PFSK-1 (cell line): ENCODE measurements at regions not wholly inside any gene's neighbourhood (a gene's known extent, or its start where the extent isn't known, plus 50 kb on each side); places are given as distances from the start of the nearest gene placed in this dataset.

Experiments used
- POLR2AphosphoS5 ChIP-seq: IDR thresholded peaks from 2 replicates; pipeline ENCODE4 v1.6.1; 2012; ENCODE audit warnings: low read depth, mild to moderate bottlenecking, control low read depth, low read length, moderate library complexity
- REST ChIP-seq, 2 experiments: IDR thresholded peaks; 2 replicates each; pipeline versions ENCODE4 v1.6.1 to v1.8.0; 2011 to 2012; ENCODE audit warnings: low read depth in 2 of 2, low read length in 2 of 2, control low read depth in 1 of 2, inconsistent platforms in 1 of 2, mild to moderate bottlenecking in 1 of 2, moderate library complexity in 1 of 2; ENCODE audit not compliant: insufficient read depth in 1 of 2

GRCh38 chr5:20114526-20114925, 126.5 kb upstream of the CDH18 start:
- TF ChIP-seq REST (IDR thresholded peaks at IDR 0.05; ENCODE audit: insufficient read depth in 1 of 2, low read depth in 2 of 2, low read length in 2 of 2), result no peak
- no peak for TF ChIP-seq POLR2AphosphoS5
